GM12878 (cell line): ENCODE measurements at regions not wholly inside any gene's neighbourhood (a gene's known extent, or its start where the extent isn't known, plus 50 kb on each side); places are given as distances from the start of the nearest gene placed in this dataset.

Experiments used
- ATAC-seq: fragments of 200-7000 bp; cut with Tn5 transposase; 3 replicates; pipeline ENCODE4 v1.9.1; 2020; ENCODE audit warnings: mild to moderate bottlenecking, moderate library complexity
- BruUV-seq: library from RNA; stranded (reverse); fragments of 400-500 nt; replicated peaks from 2 replicates; lab custom pipeline; 2021; lab: Mats Ljungman, UMichigan
- CTCF ChIA-PET: fragments of 300-600 bp; sonication (Branson Sonifier 250); formaldehyde crosslinking; extraction: SDS; loops from one replicate; lab custom pipeline; 2021; ENCODE audit warnings: inconsistent platforms; lab: Yijun Ruan, JAX
- POLR2A ChIA-PET: fragments of 350-600 bp; formaldehyde crosslinking; extraction: SDS; loops from one replicate; lab custom pipeline; 2021; ENCODE audit warnings: inconsistent platforms; lab: Charles Lee
- RAD21 ChIA-PET: fragments of 300-600 bp; sonication (Branson Sonifier 250); formaldehyde crosslinking; loops from one replicate; lab custom pipeline; 2023; ENCODE audit warnings: antibody characterized with exemption; ENCODE audit not compliant: unreplicated experiment; lab: Charles Lee
- SMC1A ChIA-PET: fragments of 300-600 bp; sonication (Branson Sonifier 250); formaldehyde crosslinking; loops from one replicate; lab custom pipeline; 2023; ENCODE audit not compliant: unreplicated experiment, uncharacterized antibody; lab: Charles Lee
- DNase-seq: peaks from one replicate; pipeline ENCODE4 v3.0.0-alpha.2; 2011; ENCODE audit warnings: low read depth, low spot score
- FAIRE-seq: peaks from 3 replicates; lab custom pipeline; 2011; peaks lifted over from hg19 to GRCh38; lab: Jason Lieb, UNC
- H2AFZ ChIP-seq: 2 replicates; pipeline ENCODE4 v1.6.0; 2011; ENCODE audit warnings: low read depth, low read length, control low read depth; ENCODE audit not compliant: control insufficient read depth
- H3K27ac ChIP-seq: 2 replicates; pipeline ENCODE4 v1.5.1; 2011; ENCODE audit warnings: control low read depth; ENCODE audit not compliant: control insufficient read depth, insufficient read depth
- H3K27me3 ChIP-seq, 2 experiments: replicated peaks in 1 of 2; 2 replicates each; pipeline versions ENCODE4 v1.6.0 to v1.6.1; 2011; ENCODE audit warnings: low read length in 1 of 2; ENCODE audit not compliant: control insufficient read depth in 2 of 2, insufficient read depth in 2 of 2
- H3K36me3 ChIP-seq, 2 experiments: 2 replicates each; pipeline ENCODE4 v1.5.1; 2011; ENCODE audit warnings: low read length in 1 of 2; ENCODE audit not compliant: control insufficient read depth in 2 of 2, insufficient read depth in 2 of 2
- H3K4me1 ChIP-seq: 2 replicates; pipeline ENCODE4 v1.6.1; 2011; ENCODE audit warnings: mild to moderate bottlenecking, low read length, moderate library complexity, mixed read lengths; ENCODE audit not compliant: control insufficient read depth, insufficient read depth
- H3K4me2 ChIP-seq: 2 replicates; pipeline ENCODE4 v1.6.0; 2011; ENCODE audit warnings: control low read depth; ENCODE audit not compliant: control insufficient read depth, insufficient read depth
- H3K4me3 ChIP-seq: fragments of 200-600 bp; sonication (generic); 2 replicates; pipeline ENCODE4 v1.5.1; 2016
- H3K79me2 ChIP-seq: 2 replicates; pipeline ENCODE4 v1.6.0; 2011; ENCODE audit warnings: low read length; ENCODE audit not compliant: control insufficient read depth, insufficient read depth
- H3K9ac ChIP-seq: 2 replicates; pipeline ENCODE4 v1.8.0; 2011; ENCODE audit warnings: low read length, control low read depth, mixed read lengths; ENCODE audit not compliant: control insufficient read depth, insufficient read depth
- H3K9me3 ChIP-seq: replicated peaks from 3 replicates; pipeline ENCODE4 v1.5.1; 2011; ENCODE audit warnings: mild to moderate bottlenecking, low read length; ENCODE audit not compliant: control insufficient read depth, insufficient read depth
- H4K20me1 ChIP-seq: 2 replicates; pipeline ENCODE4 v1.6.0; 2011; ENCODE audit not compliant: control insufficient read depth, insufficient read depth
- BMI1 ChIP-seq: fragments of 450-650 bp; IDR thresholded peaks from 2 replicates; pipeline ENCODE4 v1.6.1; 2016; ENCODE audit warnings: mild to moderate bottlenecking, moderate library complexity, borderline replicate concordance
- EGR1 ChIP-seq, 2 experiments: IDR thresholded peaks; 1 replicate in 1 of 2; 2 replicates in 1 of 2; pipeline ENCODE4 v1.6.1; 2011 to 2012; ENCODE audit warnings: low read depth in 2 of 2, low read length in 2 of 2, borderline replicate concordance in 1 of 2, mild to moderate bottlenecking in 1 of 2, moderate library complexity in 1 of 2
- GATAD2B ChIP-seq: fragments of 450-650 bp; conservative IDR thresholded peaks from 2 replicates; pipeline ENCODE4 v1.6.1; 2017; ENCODE audit warnings: low read depth, mild to moderate bottlenecking, moderate library complexity
- NBN ChIP-seq: fragments of 450-650 bp; IDR thresholded peaks from 2 replicates; pipeline ENCODE4 v1.6.1; 2016
- PAX5 ChIP-seq: IDR thresholded peaks from 2 replicates; pipeline ENCODE4 v1.6.1; 2011; ENCODE audit warnings: low read depth, low read length, borderline replicate concordance
- SMAD5 ChIP-seq: IDR thresholded peaks from 2 replicates; pipeline ENCODE4 v1.6.1; 2016; ENCODE audit warnings: antibody characterized with exemption, low read depth
- SMARCA5 ChIP-seq: fragments of 450-650 bp; IDR thresholded peaks from 2 replicates; pipeline ENCODE4 v1.6.1; 2017; ENCODE audit warnings: mild to moderate bottlenecking
- SMC3 ChIP-seq: IDR thresholded peaks from 2 replicates; pipeline ENCODE4 v1.6.1; 2011; ENCODE audit warnings: low read length, improper control_type of control experiment, borderline replicate concordance
- TBL1XR1 ChIP-seq: IDR thresholded peaks from 2 replicates; pipeline ENCODE4 v1.6.1; 2012; ENCODE audit warnings: low read depth, low read length, improper control_type of control experiment
- YY1 ChIP-seq: IDR thresholded peaks from 2 replicates; pipeline ENCODE4 v1.6.1; 2011; ENCODE audit warnings: low read depth, mild to moderate bottlenecking, low read length
- ZNF207 ChIP-seq: fragments of 450-650 bp; IDR thresholded peaks from 2 replicates; pipeline ENCODE4 v1.6.1; 2014; ENCODE audit warnings: antibody characterized with exemption, mild to moderate bottlenecking, borderline replicate concordance
- WGBS: methylation state at CpG from one replicate; pipeline ENCODE4 v1.1.6; 2016; ENCODE audit warnings: low lambda C conversion rate; ENCODE audit not compliant: insufficient replicate concordance, insufficient coverage; ENCODE audit errors: missing lambda C conversion rate; 5-methylcytosine and 5-hydroxymethylcytosine counted together
- in situ Hi-C: fragments of 300-500 bp; cut with MboI; formaldehyde crosslinking; loops from 9 replicates; pipeline ENCODE4 v1.14.3; 2018; ENCODE audit warnings: mixed read lengths
- intact Hi-C: fragments of 100-400 bp; cut with micrococcal nuclease; formaldehyde crosslinking; loops from one replicate; pipeline ENCODE4 v1.14.2; 2022; ENCODE audit not compliant: unreplicated experiment
- TF ChIP-seq, protein P1 (sequence below): IDR thresholded peaks from 2 replicates; pipeline ENCODE4 v1.6.1; 2012; ENCODE audit warnings: low read depth, low read length, improper control_type of control experiment
- TF ChIP-seq, protein P2 (sequence below): IDR thresholded peaks from 2 replicates; pipeline ENCODE4 v1.6.1; 2012; ENCODE audit warnings: low read depth, low read length, improper control_type of control experiment
- TF ChIP-seq, protein P3 (sequence below): fragments of 450-650 bp; IDR thresholded peaks from 2 replicates; pipeline ENCODE4 v1.6.1; 2017; ENCODE audit warnings: borderline replicate concordance
- TF ChIP-seq, protein P4 (sequence below): IDR thresholded peaks from 2 replicates; pipeline ENCODE4 v1.6.1; 2011; ENCODE audit warnings: borderline replicate concordance, low read depth, mild to moderate bottlenecking, moderate library complexity, mixed read lengths, low read length; ENCODE audit not compliant: insufficient read depth; ENCODE audit errors: extremely low read length

DNA sequence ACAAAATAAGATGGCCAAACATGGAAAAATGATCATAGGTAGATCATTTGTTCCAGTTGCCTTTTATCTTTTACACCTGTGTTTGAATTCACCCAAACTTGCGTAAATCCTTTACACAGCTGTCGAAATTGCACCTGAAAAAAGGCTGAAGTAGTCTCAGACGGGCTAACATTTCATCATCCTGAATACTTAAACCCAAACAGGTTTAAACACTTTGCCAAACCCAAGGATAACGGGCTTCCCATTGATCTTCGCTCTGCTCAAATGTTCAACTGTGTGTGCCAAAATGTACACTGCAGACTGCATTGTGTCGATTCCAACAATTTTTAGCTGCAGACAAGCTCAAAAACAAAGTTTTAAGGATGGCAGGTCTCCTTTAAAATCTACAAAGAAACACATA is 288.7 kb upstream of the DDHD1 start:
- no TSS peak for BruUV-seq
- ATAC-seq (no peak), FAIRE-seq (no peak), DNase-seq (no peak)
- Histone ChIP-seq H3K79me2 (no peaks in the 10 kb centered on the region), H3K9ac (no peak overlapping the region), H3K36me3 (no peaks in the 10 kb centered on the region), H3K27ac (no peak overlapping the region), H3K27me3 (no peaks in the 10 kb centered on the region), H3K9me3 (no peaks in the 10 kb centered on the region), H3K4me2 (no peak overlapping the region), H4K20me1 (no peaks in the 10 kb centered on the region), H2AFZ (no peak overlapping the region), H3K4me3 (no peak overlapping the region), H3K4me1 (no peaks in the 10 kb centered on the region)
- ChIA-PET RAD21 (no interaction called here), POLR2A (no interaction called here), SMC1A (no interaction called here), CTCF (interaction anchor here (0.6 to 1.7 kb wide), 2 partner anchors 10 to 121 kb away, joined by 3 to 8 read pairs; no protein-coding TSS in a partner anchor)
- WGBS = 43% methylated on average over 6 of the region's 6 CpGs
- in situ Hi-C loops (no loop called here), intact Hi-C loops (no loop called here)
- TF ChIP-seq, protein P1, sequence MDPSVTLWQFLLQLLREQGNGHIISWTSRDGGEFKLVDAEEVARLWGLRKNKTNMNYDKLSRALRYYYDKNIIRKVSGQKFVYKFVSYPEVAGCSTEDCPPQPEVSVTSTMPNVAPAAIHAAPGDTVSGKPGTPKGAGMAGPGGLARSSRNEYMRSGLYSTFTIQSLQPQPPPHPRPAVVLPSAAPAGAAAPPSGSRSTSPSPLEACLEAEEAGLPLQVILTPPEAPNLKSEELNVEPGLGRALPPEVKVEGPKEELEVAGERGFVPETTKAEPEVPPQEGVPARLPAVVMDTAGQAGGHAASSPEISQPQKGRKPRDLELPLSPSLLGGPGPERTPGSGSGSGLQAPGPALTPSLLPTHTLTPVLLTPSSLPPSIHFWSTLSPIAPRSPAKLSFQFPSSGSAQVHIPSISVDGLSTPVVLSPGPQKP = no peak
- TF ChIP-seq, protein P2, sequence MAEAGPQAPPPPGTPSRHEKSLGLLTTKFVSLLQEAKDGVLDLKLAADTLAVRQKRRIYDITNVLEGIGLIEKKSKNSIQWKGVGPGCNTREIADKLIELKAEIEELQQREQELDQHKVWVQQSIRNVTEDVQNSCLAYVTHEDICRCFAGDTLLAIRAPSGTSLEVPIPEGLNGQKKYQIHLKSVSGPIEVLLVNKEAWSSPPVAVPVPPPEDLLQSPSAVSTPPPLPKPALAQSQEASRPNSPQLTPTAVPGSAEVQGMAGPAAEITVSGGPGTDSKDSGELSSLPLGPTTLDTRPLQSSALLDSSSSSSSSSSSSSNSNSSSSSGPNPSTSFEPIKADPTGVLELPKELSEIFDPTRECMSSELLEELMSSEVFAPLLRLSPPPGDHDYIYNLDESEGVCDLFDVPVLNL = no peak
- TF ChIP-seq EGR1 (IDR thresholded peaks at IDR 0.05; ENCODE audit: borderline replicate concordance in 1 of 2, low read depth in 2 of 2, low read length in 2 of 2) = no peak
- no peak for TF ChIP-seq NBN

DNA sequence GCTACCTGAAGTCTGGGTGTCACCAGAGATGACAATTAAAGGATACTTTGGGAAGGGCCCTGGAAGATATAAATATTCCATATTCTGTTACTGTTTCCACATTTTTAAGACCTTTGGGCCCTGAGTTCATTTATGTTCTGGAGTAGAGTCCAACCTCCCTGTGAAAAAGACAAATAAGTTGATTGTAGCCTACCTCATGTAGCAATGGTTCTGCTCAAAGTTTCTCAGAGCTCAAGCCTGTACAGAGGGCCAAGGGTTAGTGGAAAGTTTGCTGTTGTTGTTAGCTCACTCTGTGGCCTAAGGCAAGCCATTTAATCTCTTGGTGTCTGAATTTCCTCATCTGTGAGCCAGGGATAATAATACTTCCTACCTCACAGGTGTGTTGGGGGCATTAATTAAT is 284.7 kb upstream of the DDHD1 start:
- in situ Hi-C loops (no loop called here), intact Hi-C loops (loop anchor here (10.0 kb wide), 1 partner anchor 357 kb away; no protein-coding TSS in a partner anchor)
- no peaks in the 10 kb centered on the region for H4K20me1 ChIP-seq
- H2AFZ ChIP-seq = no peak overlapping the region
- H3K4me2 ChIP-seq = no peak overlapping the region
- RAD21 ChIA-PET = no interaction called here
- DNase-seq (no peak), ATAC-seq (no peak), FAIRE-seq (no peak)
- H3K9me3 ChIP-seq = no peaks in the 10 kb centered on the region
- H3K36me3 ChIP-seq = no peaks in the 10 kb centered on the region
- SMC1A ChIA-PET = interaction anchor here (1.4 kb wide), 1 partner anchor 15 kb away, joined by 3 read pairs; no protein-coding TSS in a partner anchor
- no peak overlapping the region for H3K9ac ChIP-seq
- POLR2A ChIA-PET = no interaction called here
- H3K79me2 ChIP-seq = no peaks in the 10 kb centered on the region
- no peak overlapping the region for H3K27ac ChIP-seq
- H3K4me1 ChIP-seq = no peaks in the 10 kb centered on the region
- CTCF ChIA-PET = no interaction called here
- BruUV-seq = no TSS peak
- no peak overlapping the region for H3K4me3 ChIP-seq
- no peaks in the 10 kb centered on the region for H3K27me3 ChIP-seq
- no peak for TF ChIP-seq PAX5
- no peak for TF ChIP-seq ZNF207
- no peak for TF ChIP-seq BMI1
- TF ChIP-seq GATAD2B = no peak
- TF ChIP-seq SMC3 = no peak
- TF ChIP-seq, protein P3, sequence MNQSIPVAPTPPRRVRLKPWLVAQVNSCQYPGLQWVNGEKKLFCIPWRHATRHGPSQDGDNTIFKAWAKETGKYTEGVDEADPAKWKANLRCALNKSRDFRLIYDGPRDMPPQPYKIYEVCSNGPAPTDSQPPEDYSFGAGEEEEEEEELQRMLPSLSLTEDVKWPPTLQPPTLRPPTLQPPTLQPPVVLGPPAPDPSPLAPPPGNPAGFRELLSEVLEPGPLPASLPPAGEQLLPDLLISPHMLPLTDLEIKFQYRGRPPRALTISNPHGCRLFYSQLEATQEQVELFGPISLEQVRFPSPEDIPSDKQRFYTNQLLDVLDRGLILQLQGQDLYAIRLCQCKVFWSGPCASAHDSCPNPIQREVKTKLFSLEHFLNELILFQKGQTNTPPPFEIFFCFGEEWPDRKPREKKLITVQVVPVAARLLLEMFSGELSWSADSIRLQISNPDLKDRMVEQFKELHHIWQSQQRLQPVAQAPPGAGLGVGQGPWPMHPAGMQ = no peak
- TF ChIP-seq SMAD5 = no peak
- TF ChIP-seq, protein P4, sequence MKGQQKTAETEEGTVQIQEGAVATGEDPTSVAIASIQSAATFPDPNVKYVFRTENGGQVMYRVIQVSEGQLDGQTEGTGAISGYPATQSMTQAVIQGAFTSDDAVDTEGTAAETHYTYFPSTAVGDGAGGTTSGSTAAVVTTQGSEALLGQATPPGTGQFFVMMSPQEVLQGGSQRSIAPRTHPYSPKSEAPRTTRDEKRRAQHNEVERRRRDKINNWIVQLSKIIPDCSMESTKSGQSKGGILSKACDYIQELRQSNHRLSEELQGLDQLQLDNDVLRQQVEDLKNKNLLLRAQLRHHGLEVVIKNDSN = no peak
- no peak for TF ChIP-seq SMARCA5
- no peak for TF ChIP-seq YY1
- no peak for TF ChIP-seq TBL1XR1
